A673 (cell line): ENCODE measurements at regions not wholly inside any gene's neighbourhood (a gene's known extent, or its start where the extent isn't known, plus 50 kb on each side); places are given as distances from the start of the nearest gene placed in this dataset.

Source experiments
- EZH2 ChIP-seq: fragments of 200-600 bp; sonication (generic); IDR thresholded peaks from 2 replicates; pipeline ENCODE4 v1.6.1; 2017; ENCODE audit warnings: borderline replicate concordance, low read depth, mild to moderate bottlenecking, mixed read lengths, antibody characterized with exemption, low read length; ENCODE audit not compliant: poor library complexity, severe bottlenecking
- TF ChIP-seq, protein P1 (sequence below): fragments of 300-800, 200-600 bp; sonication (generic); conservative IDR thresholded peaks from 2 replicates; pipeline ENCODE4 v1.5.1; 2017; ENCODE audit warnings: low read depth, mild to moderate bottlenecking, antibody characterized with exemption, low read length, moderate library complexity, mixed read lengths

- TF ChIP-seq, protein P1, sequence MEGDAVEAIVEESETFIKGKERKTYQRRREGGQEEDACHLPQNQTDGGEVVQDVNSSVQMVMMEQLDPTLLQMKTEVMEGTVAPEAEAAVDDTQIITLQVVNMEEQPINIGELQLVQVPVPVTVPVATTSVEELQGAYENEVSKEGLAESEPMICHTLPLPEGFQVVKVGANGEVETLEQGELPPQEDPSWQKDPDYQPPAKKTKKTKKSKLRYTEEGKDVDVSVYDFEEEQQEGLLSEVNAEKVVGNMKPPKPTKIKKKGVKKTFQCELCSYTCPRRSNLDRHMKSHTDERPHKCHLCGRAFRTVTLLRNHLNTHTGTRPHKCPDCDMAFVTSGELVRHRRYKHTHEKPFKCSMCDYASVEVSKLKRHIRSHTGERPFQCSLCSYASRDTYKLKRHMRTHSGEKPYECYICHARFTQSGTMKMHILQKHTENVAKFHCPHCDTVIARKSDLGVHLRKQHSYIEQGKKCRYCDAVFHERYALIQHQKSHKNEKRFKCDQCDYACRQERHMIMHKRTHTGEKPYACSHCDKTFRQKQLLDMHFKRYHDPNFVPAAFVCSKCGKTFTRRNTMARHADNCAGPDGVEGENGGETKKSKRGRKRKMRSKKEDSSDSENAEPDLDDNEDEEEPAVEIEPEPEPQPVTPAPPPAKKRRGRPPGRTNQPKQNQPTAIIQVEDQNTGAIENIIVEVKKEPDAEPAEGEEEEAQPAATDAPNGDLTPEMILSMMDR = no peak
- TF ChIP-seq EZH2 = no peak
Measured at GRCh38 chr5:87182649-87183048, 85.0 kb upstream of the RASA1 start.
